ENCODE measurements at regions not wholly inside any gene's neighbourhood (a gene's known extent, or its start where the extent isn't known, plus 50 kb on each side); places are given as distances from the start of the nearest gene placed in this dataset.

- no peak for TF ChIP-seq CTCF (IDR thresholded peaks at IDR 0.05; ENCODE audit: poor library complexity)
- TF ChIP-seq EZH2 (IDR thresholded peaks at IDR 0.05; ENCODE audit: borderline replicate concordance), result no peak
Observed at GRCh38 chr3:99295836-99296235, 342.6 kb upstream of the COL8A1 start.
